Activated naive CD4-positive, alpha-beta T cell treated with anti-CD3 and anti-CD28 coated beads, Interleukin-2, amount 10 ng/mL, durations not matched to agents 7 days and 5 days (primary cell): ENCODE measurements at regions not wholly inside any gene's neighbourhood (a gene's known extent, or its start where the extent isn't known, plus 50 kb on each side); places are given as distances from the start of the nearest gene placed in this dataset.
"Not testable (repeated sequence)": the region's sequence is repeated elsewhere in the genome, so short reads cannot be mapped to it uniquely, and the experiment has no call there.

ENCODE experiments used
- CTCF ChIA-PET: fragments of 350-600 bp; sonication (Branson Sonifier 250); formaldehyde crosslinking; loops from one replicate; lab custom pipeline; 2021; ENCODE audit warnings: antibody characterized with exemption; lab: Charles Lee
- DNase-seq: peaks from one replicate; pipeline ENCODE4 v3.0.0-alpha.2; 2020
- H3K27ac Mint-ChIP-seq: one replicate; pipeline ENCODE4 v1.8.0; 2021; ENCODE audit warnings: mild to moderate bottlenecking, moderate library complexity, mixed read lengths
- H3K27me3 Mint-ChIP-seq: one replicate; pipeline ENCODE4 v1.8.0; 2021; ENCODE audit warnings: mild to moderate bottlenecking, mixed read lengths
- H3K36me3 Mint-ChIP-seq: one replicate; pipeline ENCODE4 v1.8.0; 2021; ENCODE audit warnings: mixed read lengths
- H3K4me1 Mint-ChIP-seq: one replicate; pipeline ENCODE4 v1.8.0; 2021; ENCODE audit warnings: mixed read lengths
- H3K4me3 Mint-ChIP-seq: one replicate; pipeline ENCODE4 v1.8.0; 2021; ENCODE audit warnings: mild to moderate bottlenecking, moderate library complexity, mixed read lengths
- H3K9me3 Mint-ChIP-seq: one replicate; pipeline ENCODE4 v1.8.0; 2021; ENCODE audit warnings: mixed read lengths

GRCh38 chr16:58913456-58913855, 179.3 kb upstream of the GOT2 start:
- DNase-seq = no peak
- Mint-ChIP-seq H3K27me3 (no peaks in the 10 kb centered on the region), H3K36me3 (no peaks in the 10 kb centered on the region), H3K4me1 (no peaks in the 10 kb centered on the region), H3K27ac (no peak overlapping the region), H3K9me3 (peaks cover 7% of the 10 kb centered on the region), H3K4me3 (no peak overlapping the region)
- CTCF ChIA-PET = no interaction called here

GRCh38 chr16:58912571-58912970, 178.5 kb upstream of the GOT2 start:
- H3K4me1 Mint-ChIP-seq = no peaks in the 10 kb centered on the region
- no peak overlapping the region for H3K4me3 Mint-ChIP-seq
- H3K27ac Mint-ChIP-seq = no peak overlapping the region
- H3K9me3 Mint-ChIP-seq = peaks cover 5% of the 10 kb centered on the region
- CTCF ChIA-PET = no interaction called here
- DNase-seq = no peak
- H3K27me3 Mint-ChIP-seq = no peaks in the 10 kb centered on the region
- H3K36me3 Mint-ChIP-seq = no peaks in the 10 kb centered on the region

- Mint-ChIP-seq H3K27ac (no peak overlapping the region), H3K9me3 (no peaks in the 10 kb centered on the region), H3K4me3 (no peak overlapping the region), H3K4me1 (no peaks in the 10 kb centered on the region), H3K27me3 (no peaks in the 10 kb centered on the region), H3K36me3 (no peaks in the 10 kb centered on the region)
- CTCF ChIA-PET = no interaction called here
- DNase-seq = no peak
Measured at GRCh38 chr16:58906981-58907715, 173.0 kb upstream of the GOT2 start.

DNA sequence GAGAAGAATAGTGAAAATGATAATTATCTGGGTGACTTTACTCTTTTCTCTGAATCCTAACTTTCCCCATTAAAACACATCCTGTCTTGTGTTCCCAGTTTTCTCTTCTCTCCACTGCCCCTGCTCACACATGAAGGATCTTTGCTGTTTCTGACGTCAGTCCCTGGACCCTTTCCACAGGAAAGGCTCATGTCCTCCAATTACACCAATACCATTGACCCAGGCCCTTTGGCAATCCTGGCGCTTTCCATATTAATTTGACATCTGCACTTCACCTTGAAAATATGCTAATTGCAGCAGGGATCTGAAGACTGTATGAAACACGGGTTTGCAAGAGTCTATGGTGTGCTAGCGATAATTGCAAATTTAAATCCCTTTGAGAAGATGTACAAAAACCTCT, 170.2 kb upstream of the GOT2 start:
- no peak for DNase-seq
- H3K36me3 Mint-ChIP-seq = no peaks in the 10 kb centered on the region
- CTCF ChIA-PET = no interaction called here
- no peaks in the 10 kb centered on the region for H3K4me1 Mint-ChIP-seq
- no peak overlapping the region for H3K4me3 Mint-ChIP-seq
- H3K27ac Mint-ChIP-seq = no peak overlapping the region
- H3K27me3 Mint-ChIP-seq = no peaks in the 10 kb centered on the region
- no peaks in the 10 kb centered on the region for H3K9me3 Mint-ChIP-seq

DNA sequence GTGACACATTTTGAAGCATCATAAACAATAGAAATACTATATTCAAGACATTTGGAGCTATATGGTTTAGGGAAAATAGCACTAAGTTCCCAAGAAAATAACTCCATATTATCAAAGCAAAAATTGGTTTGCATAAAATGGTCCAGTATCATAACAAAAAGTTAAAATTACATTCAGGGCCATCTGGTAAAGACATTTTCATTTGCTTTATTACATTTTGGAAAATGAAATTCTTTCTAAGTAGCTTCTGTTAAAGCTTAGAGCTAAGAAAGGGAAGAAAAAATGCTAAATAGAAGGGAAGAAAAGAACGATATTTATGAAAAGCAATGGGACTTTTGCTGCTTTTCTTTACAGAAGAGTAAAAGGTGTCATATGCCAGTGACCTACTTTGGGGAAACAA, 155.4 kb upstream of the GOT2 start:
- Mint-ChIP-seq H3K9me3 (peaks cover 8% of the 10 kb centered on the region), H3K27me3 (no peaks in the 10 kb centered on the region), H3K36me3 (no peaks in the 10 kb centered on the region), H3K4me1 (no peaks in the 10 kb centered on the region), H3K4me3 (no peak overlapping the region), H3K27ac (no peak overlapping the region)
- no peak for DNase-seq
- CTCF ChIA-PET = no interaction called here

GRCh38 chr16:58885528-58886170, 151.5 kb upstream of the GOT2 start:
- Mint-ChIP-seq H3K27me3 (no peaks in the 10 kb centered on the region), H3K9me3 (no peaks in the 10 kb centered on the region), H3K4me1 (no peaks in the 10 kb centered on the region), H3K36me3 (no peaks in the 10 kb centered on the region), H3K27ac (no peak overlapping the region), H3K4me3 (no peak overlapping the region)
- CTCF ChIA-PET = no interaction called here
- no peak for DNase-seq

DNA sequence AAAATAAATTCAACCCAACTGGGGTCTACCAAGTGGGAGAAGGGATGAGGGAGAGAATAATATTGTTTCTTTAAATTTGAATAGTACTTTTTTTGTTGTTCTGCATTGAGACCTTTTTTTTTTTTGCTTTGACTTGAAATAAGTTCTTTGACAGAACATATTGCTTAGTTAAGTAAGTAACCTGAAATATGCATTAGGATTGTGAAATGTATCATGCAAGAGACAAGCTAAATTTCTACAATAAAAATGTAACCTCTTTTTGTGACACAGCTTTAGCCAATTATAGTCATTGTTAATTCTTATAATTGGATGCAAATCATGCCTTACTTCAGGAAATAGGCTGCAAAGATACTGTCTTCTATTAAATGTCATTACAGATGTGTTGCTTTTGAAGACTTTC, 150.0 kb upstream of the GOT2 start:
- Mint-ChIP-seq H3K27me3 (no peaks in the 10 kb centered on the region), H3K4me1 (no peaks in the 10 kb centered on the region)

DNA sequence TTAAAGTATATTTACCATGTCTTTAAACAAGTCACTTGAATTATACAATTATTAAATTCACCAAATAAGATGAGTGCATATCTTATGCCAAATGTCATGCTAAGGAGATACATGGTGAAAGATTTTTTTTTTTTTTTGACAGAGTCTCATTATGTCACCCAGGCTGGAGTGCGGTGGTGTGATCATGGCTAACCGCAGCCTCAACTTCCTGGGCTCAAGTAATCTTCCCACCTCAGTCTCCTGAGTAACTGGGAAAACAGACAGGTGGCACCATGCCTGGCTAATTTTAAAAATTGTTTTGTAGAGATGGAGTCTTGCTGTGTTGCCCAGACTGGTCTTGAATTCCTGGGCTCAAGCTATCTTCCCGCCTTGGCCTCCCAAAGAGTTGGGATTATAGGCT, 149.0 kb upstream of the GOT2 start:
- CTCF ChIA-PET = no interaction called here
- DNase-seq = no peak
- H3K4me3 Mint-ChIP-seq = no peak overlapping the region
- H3K27me3 Mint-ChIP-seq = no peaks in the 10 kb centered on the region
- no peaks in the 10 kb centered on the region for H3K36me3 Mint-ChIP-seq
- H3K4me1 Mint-ChIP-seq = no peaks in the 10 kb centered on the region
- peaks cover 5% of the 10 kb centered on the region for H3K9me3 Mint-ChIP-seq
- H3K27ac Mint-ChIP-seq = no peak overlapping the region

More for the DNA sequence above, 150.0 kb upstream of the GOT2 start:
- no peak overlapping the region for H3K4me3 Mint-ChIP-seq
- H3K9me3 Mint-ChIP-seq = peaks cover 2% of the 10 kb centered on the region
- no peak overlapping the region for H3K27ac Mint-ChIP-seq
- CTCF ChIA-PET = no interaction called here
- no peaks in the 10 kb centered on the region for H3K36me3 Mint-ChIP-seq
- DNase-seq = no peak

DNA sequence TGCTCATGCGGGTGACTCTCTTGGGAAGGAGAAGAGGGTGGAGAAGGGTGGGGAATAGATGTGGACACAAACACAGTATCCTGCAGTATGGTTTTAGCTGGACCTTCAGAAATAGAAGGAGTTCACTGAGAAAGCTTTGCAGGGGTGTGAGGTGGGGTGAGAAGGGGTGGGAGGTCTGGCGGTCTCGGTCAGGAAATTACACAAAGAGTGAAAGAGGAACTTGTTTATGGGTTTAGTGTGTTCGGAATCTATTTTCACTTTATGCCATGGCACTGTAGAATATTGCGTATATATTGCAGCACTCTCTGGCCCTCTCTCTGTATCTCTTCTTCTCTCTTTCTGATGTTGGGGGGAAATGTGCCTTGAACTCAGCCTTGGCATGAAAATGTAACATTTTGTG, 148.2 kb upstream of the GOT2 start:
- no peaks in the 10 kb centered on the region for H3K36me3 Mint-ChIP-seq
- CTCF ChIA-PET = no interaction called here
- H3K4me3 Mint-ChIP-seq = no peak overlapping the region
- peaks cover 8% of the 10 kb centered on the region for H3K9me3 Mint-ChIP-seq
- no peak overlapping the region for H3K27ac Mint-ChIP-seq
- no peak for DNase-seq
- no peaks in the 10 kb centered on the region for H3K4me1 Mint-ChIP-seq
- H3K27me3 Mint-ChIP-seq = no peaks in the 10 kb centered on the region

DNA sequence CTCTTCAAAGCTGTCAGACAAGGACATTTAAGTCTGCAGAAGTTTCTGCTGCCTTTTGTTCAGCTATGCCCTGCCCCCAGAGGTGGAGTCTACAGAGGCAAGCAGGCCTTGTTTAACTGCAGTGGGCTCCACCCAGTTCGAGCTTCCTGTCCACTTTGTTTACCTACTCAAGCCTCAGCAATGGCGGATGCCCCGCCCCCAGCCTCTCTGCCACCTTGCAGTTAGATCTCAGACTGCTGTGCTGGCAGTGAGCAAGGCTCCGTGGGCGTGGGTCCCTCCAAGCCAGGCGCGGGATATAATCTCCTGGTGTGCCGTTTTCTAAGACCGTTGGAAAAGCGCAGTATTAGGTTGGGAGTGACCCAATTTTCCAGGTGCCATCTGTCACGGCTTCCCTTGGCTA, 144.5 kb upstream of the GOT2 start:
- peaks cover 14% of the 10 kb centered on the region for H3K9me3 Mint-ChIP-seq
- H3K36me3 Mint-ChIP-seq, H3K27ac Mint-ChIP-seq, H3K4me3 Mint-ChIP-seq, DNase-seq, H3K4me1 Mint-ChIP-seq, H3K27me3 Mint-ChIP-seq, CTCF ChIA-PET: not testable (repeated sequence)

- Mint-ChIP-seq H3K36me3 (no peaks in the 10 kb centered on the region), H3K27me3 (no peaks in the 10 kb centered on the region), H3K9me3 (no peaks in the 10 kb centered on the region), H3K27ac (no peak overlapping the region), H3K4me3 (no peak overlapping the region), H3K4me1 (no peaks in the 10 kb centered on the region)
- no peak for DNase-seq
- CTCF ChIA-PET = no interaction called here
Measured at GRCh38 chr16:58866935-58867334, 132.8 kb upstream of the GOT2 start.

GRCh38 chr16:58863761-58864160, 129.6 kb upstream of the GOT2 start:
- no peaks in the 10 kb centered on the region for H3K36me3 Mint-ChIP-seq
- no peaks in the 10 kb centered on the region for H3K27me3 Mint-ChIP-seq
- H3K4me1 Mint-ChIP-seq = no peaks in the 10 kb centered on the region
- no peaks in the 10 kb centered on the region for H3K9me3 Mint-ChIP-seq
- no peak overlapping the region for H3K27ac Mint-ChIP-seq
- no peak overlapping the region for H3K4me3 Mint-ChIP-seq
- no peak for DNase-seq
- CTCF ChIA-PET = no interaction called here

GRCh38 chr16:58863042-58863441, 128.9 kb upstream of the GOT2 start:
- Mint-ChIP-seq H3K4me3 (no peak overlapping the region), H3K36me3 (no peaks in the 10 kb centered on the region), H3K27ac (no peak overlapping the region), H3K9me3 (no peaks in the 10 kb centered on the region), H3K4me1 (no peaks in the 10 kb centered on the region), H3K27me3 (no peaks in the 10 kb centered on the region)
- DNase-seq = no peak
- CTCF ChIA-PET = interaction anchor here (1.0 kb wide), 1 partner anchor 49 kb away, joined by 3 read pairs; no protein-coding TSS in a partner anchor

- H3K36me3 Mint-ChIP-seq = no peaks in the 10 kb centered on the region
- no peak for DNase-seq
- H3K9me3 Mint-ChIP-seq = no peaks in the 10 kb centered on the region
- H3K27ac Mint-ChIP-seq = no peak overlapping the region
- CTCF ChIA-PET = interaction anchor here (1.0 kb wide), 1 partner anchor 48 kb away, joined by 3 read pairs; no protein-coding TSS in a partner anchor
- H3K27me3 Mint-ChIP-seq = no peaks in the 10 kb centered on the region
- H3K4me1 Mint-ChIP-seq = no peaks in the 10 kb centered on the region
- no peak overlapping the region for H3K4me3 Mint-ChIP-seq
Measured at GRCh38 chr16:58862334-58863021, 128.4 kb upstream of the GOT2 start.
